K562 (cell line): ENCODE measurements at regions not wholly inside any gene's neighbourhood (a gene's known extent, or its start where the extent isn't known, plus 50 kb on each side); places are given as distances from the start of the nearest gene placed in this dataset.

Experiments used
- ATAC-seq: fragments of 200-7000 bp; cut with Tn5 transposase; 3 replicates; pipeline ENCODE4 v1.9.1; 2020; ENCODE audit warnings: moderate library complexity
- BruUV-seq: library from RNA; stranded (reverse); fragments of 400-500 nt; replicated peaks from 2 replicates; lab custom pipeline; 2021; lab: Mats Ljungman, UMichigan
- CTCF ChIA-PET: fragments of 300-600 bp; formaldehyde crosslinking; extraction: SDS; loops from one replicate; lab custom pipeline; 2021; ENCODE audit warnings: low intra/inter-chr PET ratio; lab: Yijun Ruan, JAX
- POLR2A ChIA-PET: fragments of 300-600, 350-650 bp; sonication (Branson Sonifier 250); formaldehyde crosslinking; extraction: SDS; loops from one replicate; lab custom pipeline; 2021; ENCODE audit warnings: antibody characterized with exemption, inconsistent platforms; lab: Yijun Ruan, JAX
- DNase-seq, 4 experiments: peaks; one replicate each; pipeline versions ENCODE4 v3.0.0 to v3.0.0-alpha.2; 2011 to 2018; ENCODE audit warnings: low spot score in 3 of 4, mixed read lengths in 3 of 4; ENCODE audit errors: extremely low read depth in 1 of 4
- FAIRE-seq: peaks from 2 replicates; lab custom pipeline; 2011; peaks lifted over from hg19 to GRCh38; lab: Jason Lieb, UNC
- H2AFZ ChIP-seq: 2 replicates; pipeline ENCODE4 v1.6.0; 2011; ENCODE audit warnings: low read depth, low read length, control low read depth, inconsistent platforms
- H3K27ac ChIP-seq: fragments of 200-600 bp; 3 replicates; pipeline ENCODE4 v1.8.0; 2011; ENCODE audit warnings: low read depth, mild to moderate bottlenecking, control low read depth, inconsistent platforms, low read length, moderate library complexity, mixed read lengths; ENCODE audit errors: extremely low read depth
- H3K27me3 ChIP-seq, 2 experiments: fragments of 300-600 bp in 1 of 2; 2 replicates in 1 of 2; 3 replicates in 1 of 2; pipeline versions ENCODE4 v1.6.0 to v1.8.0; 2011; ENCODE audit warnings: inconsistent platforms in 2 of 2, low read length in 2 of 2, mild to moderate bottlenecking in 1 of 2, mixed read lengths in 1 of 2, moderate library complexity in 1 of 2; ENCODE audit not compliant: control insufficient read depth in 2 of 2, insufficient read depth in 2 of 2
- H3K36me3 ChIP-seq: fragments of 300-600 bp; 3 replicates; pipeline ENCODE4 v1.8.0; 2011; ENCODE audit warnings: mild to moderate bottlenecking, low read length, inconsistent platforms; ENCODE audit not compliant: control insufficient read depth, insufficient read depth
- H3K4me1 ChIP-seq, 2 experiments: fragments of 200-600 bp in 1 of 2; replicated peaks in 1 of 2; 2 replicates in 1 of 2; 3 replicates in 1 of 2; pipeline versions ENCODE4 v1.5.1 to v1.8.0; 2011; ENCODE audit warnings: inconsistent platforms in 2 of 2, low read length in 2 of 2, mild to moderate bottlenecking in 1 of 2, mixed read lengths in 1 of 2, moderate library complexity in 1 of 2; ENCODE audit not compliant: control insufficient read depth in 2 of 2, insufficient read depth in 2 of 2
- H3K4me2 ChIP-seq: 2 replicates; pipeline ENCODE4 v1.6.1; 2011; ENCODE audit warnings: low read length, control low read depth, inconsistent platforms, mixed read lengths; ENCODE audit not compliant: insufficient read depth
- H3K4me3 ChIP-seq: fragments of 200-600 bp; sonication (generic), shearing (Covaris generic); 2 replicates; pipeline ENCODE4 v1.5.1; 2016; ENCODE audit warnings: control low read depth, inconsistent platforms
- H3K79me2 ChIP-seq: fragments of 200-600 bp; 3 replicates; pipeline ENCODE4 v1.8.0; 2011; ENCODE audit warnings: low read length, inconsistent platforms; ENCODE audit not compliant: control insufficient read depth, insufficient read depth
- H3K9ac ChIP-seq, 2 experiments: 2 replicates each; pipeline versions ENCODE4 v1.6.0 to v1.6.1; 2011; ENCODE audit warnings: low read depth in 2 of 2, low read length in 2 of 2, control low read depth in 1 of 2, inconsistent platforms in 1 of 2, mild to moderate bottlenecking in 1 of 2, mixed read lengths in 1 of 2; ENCODE audit not compliant: insufficient read depth in 1 of 2
- H3K9me1 ChIP-seq: one replicate; pipeline ENCODE4 v1.6.0; 2011; ENCODE audit warnings: inconsistent platforms, mild to moderate bottlenecking, low read length, moderate library complexity; ENCODE audit not compliant: control insufficient read depth, insufficient read depth
- H3K9me3 ChIP-seq: replicated peaks from 2 replicates; pipeline ENCODE4 v1.5.1; 2011; ENCODE audit warnings: low read depth, low read length, inconsistent platforms; ENCODE audit not compliant: control insufficient read depth, insufficient read depth
- H4K20me1 ChIP-seq: replicated peaks from 2 replicates; pipeline ENCODE4 v1.6.1; 2011; ENCODE audit warnings: low read length, inconsistent platforms, mixed read lengths; ENCODE audit not compliant: control insufficient read depth, insufficient read depth
- CTCF ChIP-seq, 3 experiments: IDR thresholded peaks in 2 of 3; conservative IDR thresholded peaks in 1 of 3; 2 replicates each; pipeline ENCODE4 v1.5.1; 2011 to 2012; ENCODE audit warnings: low read length in 3 of 3, mild to moderate bottlenecking in 3 of 3, control low read depth in 2 of 3, improper control_type of control experiment in 1 of 3, inconsistent platforms in 1 of 3, low read depth in 1 of 3, mixed read lengths in 1 of 3, moderate library complexity in 1 of 3; ENCODE audit not compliant: insufficient read depth in 2 of 3
- HNRNPL ChIP-seq: fragments of 200-400 bp; formaldehyde crosslinking; IDR thresholded peaks from 2 replicates; pipeline ENCODE4 v1.6.1; 2017; ENCODE audit warnings: low read depth, mild to moderate bottlenecking, low read length
- MTF1 ChIP-seq: fragments of 250-450 bp; sonication (Bioruptor Pico); IDR thresholded peaks from 2 replicates; pipeline ENCODE4 v1.9.0; 2021; ENCODE audit warnings: moderate library complexity, mild to moderate bottlenecking, inconsistent platforms, borderline replicate concordance
- RAD21 ChIP-seq, 2 experiments: fragments of 250-450 bp in 1 of 2; fragments of 450-650 bp in 1 of 2; sonication (Bioruptor Pico) in 1 of 2; formaldehyde crosslinking in 1 of 2; IDR thresholded peaks in 1 of 2; conservative IDR thresholded peaks in 1 of 2; 2 replicates each; pipeline versions ENCODE4 v1.4.0 to v1.8.0; 2020 to 2022; ENCODE audit warnings: mild to moderate bottlenecking in 2 of 2, moderate library complexity in 1 of 2
- REST ChIP-seq, 2 experiments: fragments of 450-650 bp; formaldehyde crosslinking in 1 of 2; IDR thresholded peaks; 2 replicates each; pipeline versions ENCODE4 v1.4.0 to v1.6.1; 2014 to 2020; ENCODE audit warnings: mild to moderate bottlenecking in 2 of 2, borderline replicate concordance in 1 of 2, low read depth in 1 of 2
- WGBS: fragments of 100-300 bp; shearing (Covaris generic); methylation state at CpG from one replicate; pipeline ENCODE4 v1.1.6; 2016; ENCODE audit warnings: low coverage, mixed read lengths; ENCODE audit not compliant: insufficient coverage; ENCODE audit errors: missing lambda C conversion rate; 5-methylcytosine and 5-hydroxymethylcytosine counted together
- in situ Hi-C: fragments of 300-500 bp; cut with MboI; formaldehyde crosslinking; loops from 4 replicates; pipeline ENCODE4 v1.15.0; 2018; ENCODE audit warnings: inconsistent platforms, mixed read lengths
- intact Hi-C: fragments of 100-400 bp; cut with micrococcal nuclease; formaldehyde crosslinking; loops from 2 replicates; pipeline ENCODE4 v1.14.2; 2022

GRCh38 chr6:156359912-156360311, 417.3 kb upstream of the ARID1B start:
- DNase-seq (peak; percentile 40 to 55 (median 53)), ATAC-seq (peak; percentile 96), FAIRE-seq (no peak)
- Histone ChIP-seq H2AFZ (no peak overlapping the region), H3K79me2 (no peaks in the 10 kb centered on the region), H3K4me1 (no peaks in the 10 kb centered on the region), H3K27me3 (no peaks in the 10 kb centered on the region), H4K20me1 (no peaks in the 10 kb centered on the region), H3K9ac (no peak overlapping the region), H3K27ac (no peak overlapping the region), H3K9me3 (no peaks in the 10 kb centered on the region), H3K4me3 (no peak overlapping the region), H3K9me1 (no peaks in the 10 kb centered on the region)
- in situ Hi-C loops = no loop called here
- CTCF ChIA-PET = no interaction called here
- intact Hi-C loops = loop anchor here (5.0 kb wide), 1 partner anchor 1033 kb away; no protein-coding TSS in a partner anchor
- peak in 1 of 2 experiments; percentile 55; a peak in 2 of 4 replicates for TF ChIP-seq RAD21 (CRISPR knock-in tag; conservative IDR thresholded peaks at IDR 0.05 in 1 of 2, IDR thresholded peaks at IDR 0.05 in 1 of 2)
- TF ChIP-seq CTCF (IDR thresholded peaks at IDR 0.05 in 2 of 3, conservative IDR thresholded peaks at IDR 0.05 in 1 of 3; ENCODE audit: insufficient read depth in 2 of 3, low read depth in 1 of 3, low read length in 3 of 3) = peak; percentile 52 to 64 (median 56)
- no peak for TF ChIP-seq HNRNPL
- TF ChIP-seq REST (IDR thresholded peaks at IDR 0.05; ENCODE audit: borderline replicate concordance) = peak; percentile 25; the same call in 1 of the 2 replicates
- TF ChIP-seq REST (CRISPR knock-in tag; IDR thresholded peaks at IDR 0.05; ENCODE audit: low read depth) = no peak
- TF ChIP-seq MTF1 (CRISPR knock-in tag) = no peak
- TF ChIP-seq, all 486 proteins: peak for 3
- BruUV-seq = no TSS peak
- Histone ChIP-seq H3K36me3 (no peaks in the 10 kb centered on the region), H3K4me2 (no peak overlapping the region)
- WGBS = 19% methylated on average over 12 of the region's 12 CpGs
- POLR2A ChIA-PET = interaction anchor here (1.8 kb wide), 1 partner anchor 994 kb away, joined by 4 read pairs; no protein-coding TSS in a partner anchor
